HG02642 (cell line): ENCODE measurements at regions not wholly inside any gene's neighbourhood (a gene's known extent, or its start where the extent isn't known, plus 50 kb on each side); places are given as distances from the start of the nearest gene placed in this dataset.

ENCODE experiments used
- ATAC-seq: cut with Tn5 transposase; IDR thresholded peaks from one replicate; pipeline ENCODE4 v1.9.1; 2021; ENCODE audit warnings: mild to moderate bottlenecking; ENCODE audit not compliant: unreplicated experiment, poor library complexity

- no peak for ATAC-seq
Observed at GRCh38 chr15:39088156-39088555, 492.7 kb upstream of the THBS1 start.

- no peak for ATAC-seq
Observed at GRCh38 chr15:39092354-39092753, 488.5 kb upstream of the THBS1 start.

GRCh38 chr15:39092761-39093160, 488.1 kb upstream of the THBS1 start:
- ATAC-seq, result no peak

GRCh38 chr15:39094116-39094515, 486.8 kb upstream of the THBS1 start:
- ATAC-seq, result no peak

DNA sequence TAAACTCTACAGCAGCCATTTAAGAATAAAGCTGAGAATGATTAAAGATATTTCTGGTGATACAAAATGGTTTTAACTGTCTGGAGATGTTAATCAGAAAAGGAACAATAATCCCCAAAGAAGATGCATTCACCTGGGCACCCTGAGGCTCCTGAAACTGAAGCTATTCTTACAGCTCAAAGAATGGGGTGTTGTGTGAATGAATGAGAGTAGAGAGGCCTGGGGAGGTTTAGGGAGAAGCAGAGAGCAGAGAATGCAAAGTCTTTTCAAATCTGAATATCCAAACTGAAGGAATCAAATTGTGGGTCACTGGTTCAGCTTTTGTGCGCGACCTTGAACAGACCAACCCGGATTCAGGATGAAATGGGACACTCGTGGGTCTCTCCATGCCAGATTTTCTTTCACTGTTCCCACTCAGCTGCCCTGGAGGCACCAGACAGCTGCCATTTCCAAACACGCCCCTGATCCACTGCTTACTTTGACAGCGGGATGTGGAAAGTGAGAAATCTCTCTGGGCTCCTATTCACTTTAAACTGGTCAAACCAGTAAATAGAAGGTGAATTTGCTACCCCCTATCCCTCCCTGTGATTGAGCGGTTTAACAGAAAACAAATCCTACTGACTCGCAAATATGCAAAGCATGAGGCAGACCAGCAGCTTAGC, 485.5 kb upstream of the THBS1 start:
- no peak for ATAC-seq

- ATAC-seq, result no peak
Observed at GRCh38 chr15:39096608-39097205, 484.2 kb upstream of the THBS1 start.

DNA sequence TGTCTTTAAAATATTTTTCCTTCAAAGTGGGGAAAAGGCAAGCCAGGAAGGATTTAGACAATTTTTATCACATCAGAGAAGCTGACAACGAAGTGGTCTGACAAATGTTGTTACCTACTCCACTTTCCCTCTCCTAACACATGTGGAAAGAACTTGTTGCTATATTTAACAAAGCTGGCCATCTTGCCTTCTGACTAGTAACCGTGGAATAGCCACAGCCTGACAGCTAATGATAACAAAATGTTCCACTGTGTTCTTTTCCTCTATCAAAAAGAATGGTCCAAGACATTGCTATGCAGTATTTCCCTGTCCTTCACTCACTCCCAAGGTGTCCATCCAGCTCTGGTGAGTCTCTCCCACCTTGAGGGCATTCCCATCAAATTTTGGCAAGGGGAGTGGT, 481.4 kb upstream of the THBS1 start:
- ATAC-seq, result no peak

DNA sequence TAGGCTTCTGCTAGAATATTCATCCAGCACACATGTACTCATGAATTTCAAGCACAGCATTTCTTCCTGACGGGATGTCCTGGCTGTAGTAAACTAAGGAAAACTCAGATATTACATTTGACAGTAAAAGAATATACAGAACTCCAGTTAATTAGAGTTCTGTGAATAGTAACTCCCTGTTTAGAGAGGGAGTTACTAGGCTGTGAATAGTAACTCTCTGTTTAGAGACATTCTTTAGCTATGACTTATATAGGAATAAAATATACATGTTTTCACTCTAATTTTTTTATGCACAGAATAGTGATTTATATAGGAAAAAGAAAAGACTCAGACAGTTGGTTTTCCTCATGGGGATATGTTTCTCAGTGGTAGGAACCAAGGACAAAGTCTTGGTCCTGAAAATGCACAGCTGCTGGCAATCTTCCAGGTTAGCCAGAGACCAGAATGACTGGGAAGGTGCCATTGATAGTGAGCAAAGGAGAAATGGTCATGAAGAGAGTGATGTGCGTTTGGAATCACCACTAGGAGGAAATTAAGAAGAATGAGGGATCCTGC, 480.7 kb upstream of the THBS1 start:
- no peak for ATAC-seq

GRCh38 chr15:39102431-39102830, 478.4 kb upstream of the THBS1 start:
- no peak for ATAC-seq

GRCh38 chr15:39106950-39107349, 473.9 kb upstream of the THBS1 start:
- ATAC-seq, result no peak

- no peak for ATAC-seq
Observed at GRCh38 chr15:39108021-39108420, 472.9 kb upstream of the THBS1 start.

DNA sequence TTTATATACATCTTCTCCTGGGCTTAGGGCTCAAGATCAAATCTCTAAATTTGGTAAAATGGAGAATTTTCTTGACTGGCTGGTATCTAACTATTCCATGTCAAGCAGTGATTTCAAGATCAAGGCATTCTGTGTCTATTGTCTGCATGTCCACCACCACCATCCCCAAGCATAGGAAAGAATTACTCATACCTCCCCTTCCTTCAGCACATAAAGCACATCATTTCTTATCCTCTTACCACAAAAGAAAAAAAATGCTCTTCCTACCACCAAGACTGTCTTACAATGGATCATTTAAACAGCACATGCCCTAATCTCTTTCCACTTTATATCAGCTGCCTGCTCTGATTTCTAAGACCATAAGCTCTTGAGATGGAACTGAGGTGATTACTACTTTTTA, 470.5 kb upstream of the THBS1 start:
- ATAC-seq, result no peak

GRCh38 chr15:39110746-39111145, 470.1 kb upstream of the THBS1 start:
- ATAC-seq, result no peak

DNA sequence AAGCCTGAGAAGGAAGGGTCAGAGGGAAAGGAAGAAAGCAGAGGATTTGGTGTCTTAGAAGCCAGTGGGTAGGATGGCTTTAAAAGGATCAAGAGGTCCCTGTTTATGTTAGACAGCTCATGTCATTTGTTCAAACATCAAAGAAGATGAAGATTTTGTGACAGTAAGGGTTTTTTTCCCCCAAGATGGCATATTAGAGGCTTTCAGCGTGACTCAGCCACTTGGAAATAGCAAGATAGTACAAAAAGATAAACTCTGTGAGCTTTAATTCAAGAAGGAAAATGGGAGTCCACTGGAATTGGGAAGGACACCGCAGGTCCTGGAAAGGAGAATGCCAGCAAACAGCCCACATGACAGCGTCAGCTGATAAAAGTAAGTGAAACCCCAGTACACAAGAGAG, 467.1 kb upstream of the THBS1 start:
- no peak for ATAC-seq

GRCh38 chr15:39114690-39115378, 466.0 kb upstream of the THBS1 start:
- no peak for ATAC-seq

- ATAC-seq, result no peak
Observed at GRCh38 chr15:39115379-39116057, 465.4 kb upstream of the THBS1 start.

DNA sequence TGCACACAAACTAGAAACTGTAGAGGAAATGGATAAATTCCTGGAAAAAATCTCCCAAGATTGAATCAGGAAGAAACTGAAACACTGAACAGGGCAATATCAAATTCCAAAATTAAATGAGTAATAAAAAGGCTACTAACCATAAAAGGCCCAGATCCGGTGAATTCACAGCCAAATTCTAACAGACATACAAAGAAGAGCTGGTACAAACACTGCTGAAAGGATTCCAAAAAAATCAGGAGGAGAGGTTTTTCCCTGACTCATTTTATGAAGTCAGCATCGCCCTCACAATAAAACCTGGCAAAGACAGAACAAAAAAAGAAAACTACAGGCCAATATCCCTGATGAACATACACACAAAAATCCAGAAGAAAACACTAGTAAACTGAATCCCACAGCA, 462.4 kb upstream of the THBS1 start:
- ATAC-seq, result no peak

- ATAC-seq, result no peak
Observed at GRCh38 chr15:39124155-39124552, 456.7 kb upstream of the THBS1 start.

GRCh38 chr15:39124553-39125171, 456.2 kb upstream of the THBS1 start:
- no peak for ATAC-seq

DNA sequence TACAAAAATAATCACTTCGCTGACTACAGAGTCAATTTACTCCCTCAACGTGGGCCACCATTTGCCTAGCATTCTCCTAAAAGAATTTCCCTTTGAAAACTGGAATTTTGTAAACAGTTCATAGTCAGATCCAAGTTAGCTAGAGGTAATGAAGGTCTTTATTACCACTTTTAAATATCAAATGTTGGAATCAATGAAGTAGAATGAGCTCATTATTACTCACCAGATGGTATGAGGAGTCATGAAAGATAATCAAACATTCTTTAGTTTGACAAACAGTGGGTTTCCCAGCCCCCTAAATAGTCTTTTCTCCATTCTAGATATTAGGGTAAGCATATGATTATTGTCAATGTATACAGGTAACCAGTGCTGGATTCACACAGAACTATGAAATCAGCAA, 455.7 kb upstream of the THBS1 start:
- no peak for ATAC-seq

DNA sequence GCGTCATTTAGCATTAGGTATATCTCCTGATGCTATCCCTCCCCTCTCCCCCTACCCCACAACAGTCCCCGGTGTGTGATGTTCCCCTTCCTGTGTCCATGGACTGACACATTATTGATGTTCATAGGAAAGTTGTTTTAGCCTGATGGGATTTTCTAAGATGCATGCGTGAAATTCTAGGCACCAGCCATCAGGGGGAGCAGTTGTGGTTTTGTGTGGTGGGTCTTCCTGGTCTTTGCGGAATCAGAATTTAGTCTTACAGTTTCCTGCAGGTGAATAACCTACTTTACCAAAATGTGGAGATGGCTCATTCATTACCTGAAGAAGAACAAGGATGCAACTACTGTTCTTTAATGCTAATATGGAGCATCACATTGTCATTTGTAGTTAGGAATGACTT, 455.0 kb upstream of the THBS1 start:
- ATAC-seq, result peak; percentile 59
